GM19351 (cell line): ENCODE measurements at regions not wholly inside any gene's neighbourhood (a gene's known extent, or its start where the extent isn't known, plus 50 kb on each side); places are given as distances from the start of the nearest gene placed in this dataset.

Experiments used
- ATAC-seq: cut with Tn5 transposase; IDR thresholded peaks from one replicate; pipeline ENCODE4 v1.9.1; 2021; ENCODE audit warnings: mild to moderate bottlenecking, moderate library complexity; ENCODE audit not compliant: unreplicated experiment

DNA sequence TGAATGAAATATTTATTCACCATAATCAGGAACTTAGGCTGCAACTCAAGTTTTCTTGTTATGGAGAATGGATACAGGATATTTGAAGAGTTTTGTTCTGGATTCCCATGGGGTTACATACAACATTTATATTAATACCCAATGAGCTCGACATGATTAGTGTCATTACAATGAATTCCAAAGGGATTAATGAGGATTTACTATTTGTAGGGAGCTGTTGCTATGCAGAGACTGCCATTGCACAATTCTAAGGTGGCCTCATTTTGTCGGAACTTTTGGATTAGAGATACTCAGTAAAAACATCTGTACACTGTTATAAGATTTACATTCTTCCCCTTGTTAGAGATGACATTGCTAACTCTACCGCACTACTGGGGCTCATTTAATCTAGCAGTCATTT lies 586.8 kb upstream of the MAP3K7 start:
- no peak for ATAC-seq

DNA sequence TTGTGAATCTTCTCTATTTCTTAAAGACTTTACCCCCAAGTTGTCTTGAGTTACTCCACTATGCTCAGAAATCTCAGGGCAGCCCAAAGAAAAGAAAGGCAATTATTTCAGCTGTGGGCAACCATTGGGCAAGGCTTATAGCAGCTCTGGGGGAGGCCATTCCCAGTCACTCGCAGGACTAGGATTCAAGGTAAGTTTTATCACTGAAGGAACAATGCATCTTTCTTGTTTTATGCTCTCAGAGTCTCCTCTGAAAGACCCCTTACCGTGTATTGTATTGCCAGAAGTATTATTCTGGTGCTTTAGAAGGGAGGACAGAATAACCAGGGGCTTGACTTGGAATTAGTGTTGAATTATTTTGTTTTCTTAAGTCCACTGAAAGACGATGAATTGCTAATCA lies 586.3 kb upstream of the MAP3K7 start:
- no peak for ATAC-seq

DNA sequence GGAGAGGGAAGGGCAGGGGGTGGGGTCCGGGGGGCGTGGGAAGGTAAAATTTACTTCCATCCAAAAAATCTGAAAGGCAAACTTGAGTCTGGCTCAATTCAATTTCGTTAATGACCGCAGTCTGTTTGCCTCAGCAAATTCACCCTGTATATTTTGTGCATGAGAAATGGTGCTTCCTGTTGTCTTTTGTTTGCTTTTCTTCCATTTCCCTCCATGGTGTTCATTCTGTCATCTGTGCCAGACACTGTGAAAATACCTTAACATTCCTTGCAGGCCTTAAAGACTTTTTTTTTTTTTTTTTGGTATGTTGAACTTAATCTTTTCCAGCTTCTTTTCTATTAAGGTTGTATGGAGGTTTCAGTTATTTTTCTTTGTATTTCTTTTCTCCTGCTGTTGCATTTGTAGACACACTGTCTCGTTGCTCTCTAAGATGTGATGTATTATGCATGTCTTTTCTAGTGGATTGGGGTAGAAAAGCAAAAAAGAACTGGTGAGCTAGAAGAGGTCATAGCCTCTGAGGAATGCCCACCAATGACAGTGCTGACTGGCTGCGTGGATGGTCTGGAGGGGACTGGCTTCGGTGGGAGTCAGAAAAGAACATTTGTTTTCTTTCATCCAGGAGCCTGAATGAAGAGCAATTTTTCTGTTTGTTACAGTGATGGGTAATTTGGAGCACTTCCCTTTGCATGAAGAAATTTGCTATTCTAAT lies 585.0 kb upstream of the MAP3K7 start:
- no peak for ATAC-seq

DNA sequence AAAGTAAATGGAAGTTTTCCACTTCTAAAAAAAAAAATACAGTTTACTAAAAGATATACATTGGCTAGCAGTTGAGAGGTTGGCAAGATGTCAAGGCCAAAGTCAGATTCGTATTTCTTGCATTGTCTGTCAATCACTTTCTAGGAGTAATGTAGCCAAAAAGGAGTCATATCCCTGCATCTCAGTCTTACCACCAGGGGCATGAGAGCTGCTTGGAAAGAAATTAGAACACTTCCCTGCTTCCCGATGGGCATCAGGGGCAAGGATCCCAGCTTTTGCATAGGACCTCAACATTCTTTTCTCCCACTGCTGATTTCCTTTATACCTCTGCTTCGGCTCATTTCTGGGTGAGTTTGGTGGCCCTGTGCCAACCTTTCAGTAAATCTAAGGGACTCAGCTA lies 581.0 kb upstream of the MAP3K7 start:
- no peak for ATAC-seq

DNA sequence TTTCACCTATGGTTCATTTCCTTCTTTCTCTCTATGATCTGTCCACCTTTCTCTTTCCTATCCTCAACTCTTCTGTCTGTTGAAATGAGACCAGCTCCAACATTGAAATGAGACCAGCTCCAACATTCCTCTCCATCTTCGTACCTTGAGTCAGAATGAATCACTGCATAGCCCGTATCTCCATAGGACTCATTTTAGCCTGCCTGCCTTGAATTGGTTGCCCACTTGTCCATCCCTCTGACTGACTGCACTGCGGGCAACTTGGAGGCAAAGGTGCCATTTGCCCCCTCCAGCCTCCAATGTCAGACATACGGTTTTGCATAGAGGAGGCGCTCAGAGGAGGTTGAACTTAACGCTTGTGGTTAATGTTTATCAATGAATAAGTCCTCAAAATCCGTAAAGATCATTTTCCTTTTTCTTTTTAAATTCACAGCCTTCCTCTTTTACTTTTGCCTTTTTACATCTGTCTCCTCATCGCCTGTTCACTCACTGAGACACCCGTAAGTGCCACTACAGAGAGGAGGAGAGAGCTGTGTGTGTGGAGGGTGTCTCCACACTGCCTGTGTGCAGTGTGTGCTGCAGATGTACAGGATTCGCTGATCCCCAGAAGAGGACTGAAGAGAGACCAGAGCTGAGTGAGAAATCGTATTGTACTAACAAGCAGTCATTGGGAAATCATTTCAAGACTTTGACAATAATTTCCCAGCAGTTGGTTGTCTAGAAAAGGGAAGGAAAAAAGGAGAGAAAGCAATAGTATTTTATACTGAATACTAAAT lies 579.6 kb upstream of the MAP3K7 start:
- ATAC-seq = no peak

DNA sequence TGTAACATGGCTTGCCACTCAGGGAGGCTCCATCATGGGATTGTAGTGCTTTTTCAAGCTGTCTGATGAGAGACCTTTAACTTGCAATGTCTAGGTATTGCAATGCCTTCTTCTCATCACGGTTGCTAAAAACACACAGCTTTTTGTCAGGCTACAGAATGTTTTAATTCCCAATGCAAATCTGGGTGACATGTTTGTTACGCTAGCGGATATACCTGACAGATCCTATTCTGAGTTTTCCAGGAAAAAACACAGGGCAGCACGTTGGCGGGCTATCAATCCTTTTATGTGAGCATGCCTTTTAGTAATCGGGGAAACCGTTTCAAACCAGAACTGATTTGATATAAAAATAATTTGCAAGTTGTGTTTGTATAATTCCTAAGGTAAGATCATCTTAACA lies 577.2 kb upstream of the MAP3K7 start:
- ATAC-seq = no peak

DNA sequence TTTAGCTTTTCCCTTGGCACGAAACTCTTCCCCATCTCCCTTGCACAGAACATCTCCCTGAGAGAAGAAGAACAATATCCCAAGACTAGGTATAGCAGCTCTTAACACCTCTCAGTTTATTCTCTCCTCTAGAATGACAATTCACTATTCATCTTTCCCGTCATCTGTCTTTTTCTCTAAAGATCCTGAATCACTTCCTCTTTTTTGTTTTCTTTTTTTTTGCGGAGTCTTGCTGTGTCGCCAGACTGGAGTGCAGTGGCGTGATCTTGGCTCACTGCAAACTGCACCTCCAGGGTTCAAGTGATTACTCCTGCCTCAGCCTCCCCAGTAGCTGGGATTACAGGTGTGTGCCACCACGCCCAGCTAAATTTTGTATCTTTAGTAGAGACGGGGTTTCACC lies 574.4 kb upstream of the MAP3K7 start:
- no peak for ATAC-seq

DNA sequence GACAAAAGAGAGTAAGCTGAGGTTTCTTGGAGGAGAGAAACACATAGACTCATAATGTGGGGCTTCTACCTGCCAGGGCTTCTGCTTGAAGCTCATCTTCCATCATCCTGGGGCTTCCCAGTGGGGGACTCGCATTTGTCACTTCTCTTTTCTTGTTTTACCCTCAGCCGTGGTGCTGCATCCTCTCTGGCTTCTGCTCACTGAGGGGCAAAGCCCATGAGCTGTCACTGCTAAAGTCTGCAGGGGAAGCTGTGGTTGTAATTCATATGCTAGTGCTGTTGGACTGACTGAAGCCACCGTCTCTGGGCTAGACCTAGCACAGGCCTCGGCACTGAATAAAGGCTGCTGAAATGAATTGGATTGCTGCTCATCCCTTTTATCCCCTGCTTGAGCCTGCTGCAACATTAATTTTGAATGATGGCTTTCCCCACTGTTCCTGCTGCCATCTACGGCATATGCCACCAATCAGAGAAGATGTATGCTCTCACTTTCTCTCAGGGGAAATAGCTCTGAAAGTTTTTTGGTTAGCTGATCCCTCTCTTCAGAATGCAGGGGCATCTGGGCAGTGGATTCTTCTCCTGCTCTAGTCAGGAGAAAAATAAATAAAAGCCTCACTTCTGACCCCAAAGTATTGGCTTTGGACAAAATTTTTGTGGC lies 568.4 kb upstream of the MAP3K7 start:
- peak; percentile 50 for ATAC-seq

DNA sequence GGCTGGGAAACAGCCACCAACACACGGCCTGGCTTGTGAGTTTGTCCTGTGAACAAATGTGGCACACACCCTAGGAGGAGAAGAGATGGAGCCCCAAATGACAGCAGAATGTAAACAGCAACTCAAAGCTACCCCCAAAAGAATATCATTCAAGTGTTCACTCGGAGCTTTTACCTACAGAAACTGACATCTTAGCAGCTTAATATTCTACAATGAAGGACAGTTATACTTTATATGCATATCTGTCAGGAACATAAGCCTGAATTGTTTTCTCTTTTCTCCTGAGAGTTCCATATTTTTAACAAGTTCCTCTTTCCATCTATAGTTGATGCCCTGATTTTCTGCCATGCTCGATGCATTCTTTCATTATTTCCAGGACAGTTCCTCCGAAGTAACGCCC lies 566.0 kb upstream of the MAP3K7 start:
- ATAC-seq = no peak

DNA sequence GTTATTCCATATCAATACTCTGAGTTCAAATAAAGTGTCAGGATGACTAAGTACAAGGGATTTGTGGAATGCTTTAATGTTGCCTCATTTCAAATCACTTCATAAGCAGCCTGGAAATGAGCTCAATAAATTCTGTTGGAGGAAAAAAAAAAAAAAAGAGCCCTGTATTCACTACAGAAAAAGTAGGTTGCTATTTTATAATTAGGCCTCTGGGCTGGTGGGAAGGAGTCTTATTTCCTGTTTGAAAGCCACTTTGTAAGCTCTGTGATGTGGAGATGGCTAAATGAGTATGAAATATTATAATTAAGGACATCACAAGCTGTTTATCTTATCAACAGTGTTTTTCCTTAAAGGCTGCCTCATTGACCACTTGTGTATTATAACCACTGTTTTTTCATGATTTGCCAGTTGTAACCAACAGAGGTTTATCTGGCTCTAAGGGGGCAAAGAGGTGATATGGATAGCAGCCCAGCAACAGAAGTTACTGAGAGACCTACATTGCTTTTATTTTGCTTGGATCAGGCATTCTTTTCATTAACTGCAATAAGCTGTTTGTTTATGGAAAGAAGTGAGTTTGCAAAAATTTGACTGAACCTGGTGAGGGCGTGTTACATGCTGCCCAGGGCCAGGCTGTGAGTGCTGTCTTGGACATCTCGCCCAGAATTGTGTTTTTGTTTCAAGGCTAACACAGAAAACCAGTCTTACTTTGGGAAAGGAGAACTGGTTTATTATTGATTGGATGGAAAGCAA lies 563.3 kb upstream of the MAP3K7 start:
- ATAC-seq = no peak

DNA sequence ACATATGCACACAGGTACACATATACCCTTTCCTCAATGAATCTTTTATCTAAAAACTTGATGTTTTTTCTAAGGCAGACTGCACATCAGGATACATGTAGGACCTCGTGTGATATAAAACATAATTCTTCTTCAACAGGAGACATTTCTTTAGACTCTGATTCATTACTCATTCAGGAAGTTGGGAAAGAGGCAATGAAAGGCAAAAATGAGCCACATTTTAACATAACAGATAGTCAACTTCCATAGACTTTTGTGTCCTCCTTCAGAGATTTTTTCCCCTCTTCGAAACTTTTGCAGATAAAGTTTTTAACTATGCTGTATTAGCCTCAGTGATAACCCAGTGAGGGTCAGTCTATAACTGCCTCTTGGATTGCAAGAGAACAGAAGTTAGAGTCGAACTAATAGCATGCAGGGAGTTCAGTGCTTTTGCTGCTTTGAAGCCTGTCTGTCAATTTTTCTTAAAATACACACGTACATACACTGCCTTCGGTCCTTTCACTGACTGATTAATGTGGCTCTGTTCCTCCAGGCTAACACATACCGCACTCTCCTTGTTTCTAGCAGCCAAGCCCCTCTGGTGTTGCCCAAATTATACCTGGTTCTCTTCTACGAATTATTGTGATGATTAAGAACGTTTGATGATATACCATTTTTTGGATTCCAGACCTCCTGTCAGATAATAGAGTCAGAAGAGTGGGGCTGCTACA lies 562.5 kb upstream of the MAP3K7 start:
- no peak for ATAC-seq

DNA sequence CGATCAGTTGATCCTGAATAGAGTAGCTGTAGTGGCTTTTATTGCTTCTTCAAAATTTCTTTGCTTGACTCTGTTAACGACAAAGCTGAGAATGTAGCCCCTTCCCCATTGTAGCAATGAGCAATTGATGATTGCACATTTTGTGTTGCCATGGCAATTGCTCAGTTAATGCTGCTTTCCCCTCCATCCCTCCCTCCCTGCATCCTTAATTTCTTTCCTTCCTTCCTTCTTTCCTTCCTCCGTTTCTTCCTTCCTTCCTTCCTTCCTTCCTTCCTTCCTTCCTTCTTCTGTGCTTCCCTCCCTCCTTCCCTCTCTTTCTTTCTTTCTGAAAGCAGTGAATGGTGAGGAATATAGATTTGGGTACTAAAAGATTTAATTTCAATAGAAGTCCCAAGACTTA lies 557.3 kb upstream of the MAP3K7 start:
- ATAC-seq = no peak

DNA sequence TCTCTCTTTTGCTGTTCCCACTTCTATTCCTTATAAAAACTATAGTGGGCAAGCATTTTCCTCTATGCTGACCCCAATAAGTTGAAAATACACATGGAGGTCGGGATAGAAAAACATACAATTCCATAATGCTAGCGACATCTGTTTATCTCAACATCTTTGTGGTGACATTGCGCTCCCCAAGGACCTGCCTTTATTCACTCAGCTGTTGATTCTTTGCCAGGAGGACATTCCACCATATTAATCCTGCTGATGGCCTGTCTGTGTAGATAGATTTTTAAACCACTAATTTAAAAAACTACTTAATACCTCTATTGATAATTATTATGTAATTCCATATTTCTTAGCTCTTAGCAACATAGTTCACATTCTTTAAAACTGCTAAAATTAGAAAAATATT lies 555.3 kb upstream of the MAP3K7 start:
- ATAC-seq = no peak

DNA sequence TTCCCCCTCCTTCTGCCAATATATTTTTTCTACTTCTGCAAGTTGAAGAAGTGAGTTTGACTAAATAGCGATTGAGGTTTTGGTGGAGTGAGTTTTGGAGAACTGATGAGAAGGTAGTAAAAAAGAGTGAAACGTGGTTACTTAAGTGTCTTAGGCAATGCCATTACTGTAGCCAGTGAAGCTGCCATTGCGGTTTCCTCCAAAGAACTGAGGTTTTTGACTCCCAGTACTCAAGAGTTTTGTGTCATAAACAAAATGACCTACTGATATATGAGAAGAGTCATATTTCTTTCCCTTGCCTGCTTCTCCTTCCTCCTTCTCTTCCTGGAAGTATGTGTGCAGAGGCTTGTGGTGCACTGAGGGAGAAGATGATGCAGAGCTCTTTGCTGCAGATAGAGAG lies 554.5 kb upstream of the MAP3K7 start:
- no peak for ATAC-seq

DNA sequence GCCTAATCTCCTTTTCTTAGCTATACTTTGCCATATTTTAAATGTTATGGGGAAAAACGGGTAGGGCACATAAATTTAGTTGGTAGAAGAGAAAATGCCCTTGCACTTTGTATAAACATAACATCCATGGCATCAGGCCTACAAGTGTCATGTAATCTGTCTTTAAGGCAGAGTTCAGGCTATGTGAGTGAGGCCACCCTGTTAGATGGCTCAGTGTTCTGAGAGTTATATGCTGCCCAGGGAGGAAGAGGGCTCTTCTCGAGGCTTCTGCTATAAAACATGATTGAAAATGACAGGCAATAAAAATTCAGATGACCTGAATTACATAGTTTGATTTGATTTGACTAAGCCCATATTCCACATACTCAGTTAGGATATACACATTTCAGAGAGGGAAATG lies 553.6 kb upstream of the MAP3K7 start:
- no peak for ATAC-seq

DNA sequence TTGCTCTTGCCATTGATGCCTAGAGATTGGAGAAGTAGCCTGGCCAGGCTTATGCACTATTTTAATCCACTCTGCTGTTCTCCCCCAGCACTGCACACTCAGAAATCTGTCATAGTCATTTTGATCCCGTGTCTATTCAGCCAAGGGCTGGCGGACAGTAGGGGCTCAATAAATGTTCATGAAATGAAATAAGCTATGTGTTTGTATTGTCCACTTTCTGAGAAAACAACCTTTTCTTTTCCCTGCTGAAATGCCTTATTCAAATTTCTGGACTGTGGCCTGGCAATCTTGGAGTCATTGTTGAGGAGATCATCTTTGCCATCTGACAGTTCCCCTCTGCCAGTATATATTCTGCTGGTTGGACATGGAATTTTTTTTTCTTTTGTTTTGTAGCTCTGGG lies 550.4 kb upstream of the MAP3K7 start:
- ATAC-seq = no peak

DNA sequence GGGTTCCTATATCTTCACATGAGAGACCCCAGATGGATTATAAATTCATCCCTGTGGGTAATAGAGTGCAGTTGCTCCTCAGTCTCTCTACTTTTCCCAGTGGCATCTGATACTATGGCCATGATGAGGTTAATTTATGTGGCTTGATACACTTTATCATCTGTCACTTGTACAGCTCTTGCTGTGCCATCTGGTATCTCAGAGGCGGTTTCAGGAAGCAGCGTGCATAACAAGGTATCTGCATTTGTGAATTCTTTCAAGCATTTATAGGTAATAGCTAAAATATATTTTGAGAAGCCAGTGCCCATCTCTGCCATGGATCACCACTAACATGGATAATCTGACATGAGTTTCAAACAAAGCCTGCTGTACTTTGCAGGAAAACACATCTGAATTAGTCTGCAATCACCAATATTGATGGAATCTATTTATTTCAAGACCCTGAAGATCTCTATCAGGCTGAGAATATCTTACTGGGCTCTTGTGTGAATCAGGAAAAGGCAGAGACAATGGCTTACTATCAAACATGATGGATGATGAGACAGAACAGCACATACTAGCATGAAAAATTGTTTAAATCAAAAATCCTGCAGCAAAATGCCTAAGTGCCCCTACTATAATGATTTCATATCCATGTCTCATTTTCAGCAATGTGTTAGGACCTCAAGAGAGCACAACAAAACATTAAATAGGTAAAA lies 548.7 kb upstream of the MAP3K7 start:
- no peak for ATAC-seq

DNA sequence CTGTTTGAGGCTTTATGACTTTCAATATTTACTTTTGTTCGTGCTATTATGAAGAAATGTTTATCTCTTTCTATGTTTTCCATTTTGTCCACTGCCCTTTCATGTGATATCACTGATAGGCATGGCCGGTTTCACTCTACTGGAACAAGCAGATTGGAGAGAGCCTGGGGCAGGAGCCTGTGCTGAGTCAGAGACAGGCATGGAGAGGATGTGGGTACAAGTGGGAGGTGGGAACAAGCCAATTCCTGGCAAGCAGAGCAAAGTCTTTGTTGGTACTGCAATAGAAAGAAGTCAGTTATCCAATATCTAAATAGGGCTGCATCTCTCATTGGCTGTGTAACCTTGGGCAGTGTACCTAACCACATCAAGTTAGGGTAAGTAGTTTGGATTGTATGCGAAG lies 545.6 kb upstream of the MAP3K7 start:
- no peak for ATAC-seq

DNA sequence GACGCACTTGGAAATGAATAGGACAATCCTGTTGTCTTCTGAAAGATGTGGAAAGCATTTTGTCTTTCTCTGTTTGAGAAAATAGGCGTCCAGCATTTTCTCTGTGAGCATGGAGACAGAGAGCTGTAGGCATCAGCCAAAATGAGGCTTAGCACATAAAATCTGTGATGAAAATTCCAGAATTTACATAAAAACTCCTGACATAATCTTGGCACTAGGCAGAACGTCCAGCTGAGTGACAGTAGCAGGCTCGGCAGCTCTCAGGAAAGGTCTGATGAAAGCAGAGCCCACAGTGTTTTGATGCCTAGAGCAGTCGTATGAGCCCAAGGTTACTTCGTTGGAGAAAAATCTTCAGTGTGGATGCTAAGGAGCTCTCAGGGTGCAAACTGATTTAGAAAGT lies 543.3 kb upstream of the MAP3K7 start:
- ATAC-seq = no peak

DNA sequence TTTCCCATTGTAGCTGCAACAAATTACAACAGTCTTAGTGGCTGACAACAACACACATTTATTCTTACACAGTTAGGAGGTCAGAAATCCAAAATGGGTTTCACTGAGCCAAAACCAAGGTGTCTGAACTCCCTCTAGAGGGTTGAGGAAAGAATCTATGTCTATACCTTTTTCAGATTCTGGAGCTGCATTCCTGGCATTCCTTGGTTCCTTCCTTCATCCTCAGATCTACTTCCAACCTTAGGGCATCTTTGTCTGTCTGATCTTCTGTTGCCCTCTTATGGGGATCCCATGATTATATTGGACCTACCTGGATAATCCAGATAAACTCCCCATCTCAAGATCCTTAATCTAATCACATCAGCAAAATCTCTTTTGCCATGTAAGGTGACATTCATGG lies 540.9 kb upstream of the MAP3K7 start:
- no peak for ATAC-seq
